Activated naive CD8-positive, alpha-beta T cell treated with anti-CD3 and anti-CD28 coated beads for 36 hours (primary cell): ENCODE measurements at regions not wholly inside any gene's neighbourhood (a gene's known extent, or its start where the extent isn't known, plus 50 kb on each side); places are given as distances from the start of the nearest gene placed in this dataset.

Source experiments
- DNase-seq: peaks from one replicate; pipeline ENCODE4 v3.0.0; 2021
- H3K27ac Mint-ChIP-seq: one replicate; pipeline ENCODE4 v1.8.0; 2022; ENCODE audit warnings: mild to moderate bottlenecking, moderate library complexity, mixed read lengths
- H3K27me3 Mint-ChIP-seq: one replicate; pipeline ENCODE4 v1.8.0; 2022; ENCODE audit warnings: mild to moderate bottlenecking, mixed read lengths
- H3K36me3 Mint-ChIP-seq: one replicate; pipeline ENCODE4 v1.8.0; 2021; ENCODE audit warnings: mild to moderate bottlenecking, mixed read lengths
- H3K4me1 Mint-ChIP-seq: one replicate; pipeline ENCODE4 v1.8.0; 2021; ENCODE audit warnings: mixed read lengths
- H3K4me3 Mint-ChIP-seq: one replicate; pipeline ENCODE4 v1.8.0; 2022; ENCODE audit warnings: mild to moderate bottlenecking, moderate library complexity, mixed read lengths
- H3K9me3 Mint-ChIP-seq: one replicate; pipeline ENCODE4 v1.8.0; 2022; ENCODE audit warnings: mixed read lengths

DNA sequence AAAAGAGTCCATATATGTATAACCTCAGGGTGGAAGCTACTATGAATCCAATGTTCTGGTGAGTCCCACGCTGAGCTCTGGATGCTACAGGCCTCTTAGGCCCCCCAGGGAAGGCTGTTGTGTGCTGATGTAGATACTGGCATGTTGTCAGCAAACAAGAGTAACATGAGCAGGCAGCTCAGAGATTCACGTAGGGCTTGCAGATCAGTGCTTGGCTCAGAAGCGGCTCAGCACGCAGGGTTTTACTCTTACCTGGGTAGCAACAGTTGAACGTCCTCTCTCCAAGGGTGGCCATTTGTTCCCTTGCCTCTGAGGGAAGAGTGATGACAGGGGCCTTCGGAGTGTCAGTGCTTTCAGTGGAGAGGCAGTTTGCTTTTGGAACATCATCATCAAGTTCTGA, 93.4 kb downstream of the ZFP64 start:
- Mint-ChIP-seq H3K4me3 (no peak overlapping the region), H3K27ac (no peak overlapping the region), H3K36me3 (peaks cover 3% of the 10 kb centered on the region), H3K9me3 (no peaks in the 10 kb centered on the region), H3K27me3 (peaks cover 6% of the 10 kb centered on the region), H3K4me1 (peaks cover 6% of the 10 kb centered on the region)
- no peak for DNase-seq

DNA sequence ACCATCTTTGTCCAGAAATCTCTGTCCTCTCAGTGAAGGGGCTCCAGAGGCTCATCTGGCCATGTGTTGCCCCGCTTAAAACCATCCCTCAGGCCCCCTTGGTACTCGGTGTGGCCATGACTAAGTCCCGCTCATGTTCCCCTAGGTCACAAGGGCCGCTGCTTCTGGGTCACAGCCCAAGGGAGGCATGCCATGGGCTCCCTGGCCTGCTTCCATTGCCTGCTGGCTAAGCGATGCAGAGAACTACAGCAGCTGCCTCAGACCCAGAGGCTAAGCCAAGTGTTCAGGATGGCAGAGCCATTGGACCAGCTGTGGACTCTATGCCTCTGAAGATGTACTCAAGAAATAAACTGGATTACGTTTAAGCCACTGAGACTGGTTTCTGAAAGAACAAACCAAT, 95.5 kb downstream of the ZFP64 start:
- no peak for DNase-seq
- Mint-ChIP-seq H3K4me1 (no peaks in the 10 kb centered on the region), H3K4me3 (no peak overlapping the region), H3K36me3 (peaks cover 3% of the 10 kb centered on the region), H3K27ac (no peak overlapping the region), H3K27me3 (no peaks in the 10 kb centered on the region), H3K9me3 (no peaks in the 10 kb centered on the region)

DNA sequence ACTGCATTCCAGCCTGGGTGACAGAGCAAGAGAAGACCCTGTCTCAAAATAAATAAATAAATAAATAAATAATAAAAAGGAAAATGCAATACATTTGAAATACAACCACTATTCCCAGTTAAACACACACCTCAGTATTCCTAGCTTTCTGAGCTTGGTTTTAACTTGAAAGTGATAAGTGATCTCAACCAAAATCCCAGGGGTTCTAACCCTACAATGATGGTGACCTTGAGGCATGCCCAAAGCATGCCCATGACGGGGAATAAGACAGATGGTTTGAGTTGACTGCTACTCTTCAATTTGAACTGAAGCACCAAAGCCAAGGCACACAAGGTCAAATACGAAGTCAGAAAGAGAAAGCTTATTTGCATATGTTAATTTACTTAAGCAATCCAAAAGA, 96.9 kb downstream of the ZFP64 start:
- DNase-seq, result no peak
- H3K27me3 Mint-ChIP-seq, result no peaks in the 10 kb centered on the region
- H3K27ac Mint-ChIP-seq, result no peak overlapping the region
- no peaks in the 10 kb centered on the region for H3K9me3 Mint-ChIP-seq
- H3K4me3 Mint-ChIP-seq, result no peak overlapping the region
- peaks cover 3% of the 10 kb centered on the region for H3K36me3 Mint-ChIP-seq
- no peaks in the 10 kb centered on the region for H3K4me1 Mint-ChIP-seq

DNA sequence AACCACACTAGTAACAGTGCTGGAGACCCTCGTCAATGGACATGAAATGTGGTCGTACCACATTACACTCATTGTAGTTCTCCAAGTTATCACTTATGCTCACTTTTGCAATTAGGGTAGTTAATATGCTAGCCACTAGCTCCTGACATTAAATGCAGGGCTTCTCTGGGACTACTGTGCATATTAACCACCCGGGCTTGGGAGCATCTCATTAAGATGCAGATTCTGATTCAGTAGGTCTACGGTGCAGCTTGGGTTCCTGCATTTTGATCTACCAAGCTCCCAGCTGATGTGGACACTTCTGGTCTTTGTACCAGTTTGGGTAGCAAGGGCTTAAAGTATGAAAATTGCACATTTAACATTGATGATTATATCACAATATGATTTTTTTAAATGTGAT, 98.0 kb downstream of the ZFP64 start:
- Mint-ChIP-seq H3K9me3 (no peaks in the 10 kb centered on the region), H3K36me3 (peaks cover 11% of the 10 kb centered on the region), H3K27ac (no peak overlapping the region), H3K27me3 (no peaks in the 10 kb centered on the region), H3K4me3 (no peak overlapping the region), H3K4me1 (no peaks in the 10 kb centered on the region)
- DNase-seq, result no peak

DNA sequence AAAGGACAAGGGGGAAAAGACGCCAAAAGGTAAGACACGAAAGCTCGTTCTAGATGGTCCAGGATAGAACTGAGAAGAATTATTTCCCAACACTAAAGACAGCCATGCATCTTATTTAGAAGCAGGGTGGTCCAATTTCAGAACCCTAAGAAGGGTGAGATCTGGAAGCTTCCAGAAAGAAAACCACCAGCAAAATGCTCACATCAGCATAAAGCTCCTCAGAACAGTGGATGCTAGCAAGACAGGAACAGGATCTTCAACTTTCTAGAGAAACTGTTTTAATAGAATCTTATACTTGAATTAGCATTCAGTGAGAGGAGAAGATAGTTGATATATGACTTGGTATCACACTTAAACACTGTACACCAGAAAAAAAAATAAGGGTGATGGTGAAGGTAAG, 101.5 kb downstream of the ZFP64 start:
- Mint-ChIP-seq H3K27ac (no peak overlapping the region), H3K4me1 (no peaks in the 10 kb centered on the region), H3K9me3 (peaks cover 10% of the 10 kb centered on the region), H3K27me3 (no peaks in the 10 kb centered on the region), H3K4me3 (no peak overlapping the region), H3K36me3 (peaks cover 45% of the 10 kb centered on the region)
- no peak for DNase-seq

DNA sequence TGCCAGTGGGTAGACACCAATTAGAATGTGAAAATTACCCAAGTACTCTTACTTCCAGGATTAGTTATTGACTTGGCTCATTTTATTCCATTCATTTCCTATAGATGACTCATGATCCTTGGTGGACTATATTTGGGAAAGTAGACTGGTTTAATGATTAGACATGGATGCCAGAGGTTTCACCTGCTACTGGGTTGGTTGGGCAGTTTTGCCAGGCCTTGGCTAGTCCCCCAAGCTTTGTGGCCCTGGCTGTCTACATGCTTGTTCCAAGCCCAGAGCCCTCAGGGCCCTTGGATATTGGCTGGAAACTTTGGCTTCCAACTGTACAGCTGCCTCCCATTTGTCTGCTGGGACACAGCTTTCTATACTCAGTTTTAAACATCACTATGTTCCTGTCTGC, 104.1 kb downstream of the ZFP64 start:
- Mint-ChIP-seq H3K27ac (no peak overlapping the region), H3K36me3 (peaks cover 43% of the 10 kb centered on the region), H3K4me1 (peaks cover 5% of the 10 kb centered on the region), H3K27me3 (no peaks in the 10 kb centered on the region), H3K9me3 (peaks cover 10% of the 10 kb centered on the region), H3K4me3 (no peak overlapping the region)
- DNase-seq, result no peak

DNA sequence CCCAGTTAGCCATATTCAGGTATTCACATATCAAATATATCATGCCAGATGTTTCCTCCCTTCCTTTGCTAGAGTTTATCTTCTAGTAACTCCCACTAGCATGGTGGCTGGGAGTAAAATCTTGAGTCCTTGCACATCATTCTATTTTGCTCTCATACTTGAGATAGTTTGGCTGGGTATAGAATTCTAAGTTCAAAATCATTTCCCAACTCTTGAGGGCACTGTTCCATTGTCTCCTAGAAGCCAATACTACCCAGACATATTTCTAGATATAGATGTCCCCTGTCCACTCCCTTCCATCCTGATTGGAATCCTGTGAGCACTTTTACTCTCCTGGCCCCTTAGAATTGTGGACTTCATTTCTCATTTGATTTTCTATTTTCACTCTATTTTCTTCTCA, 104.7 kb downstream of the ZFP64 start:
- no peak for DNase-seq
- Mint-ChIP-seq H3K27ac (no peak overlapping the region), H3K4me3 (no peak overlapping the region), H3K27me3 (no peaks in the 10 kb centered on the region), H3K9me3 (peaks cover 10% of the 10 kb centered on the region), H3K4me1 (peaks cover 5% of the 10 kb centered on the region), H3K36me3 (peaks cover 43% of the 10 kb centered on the region)

DNA sequence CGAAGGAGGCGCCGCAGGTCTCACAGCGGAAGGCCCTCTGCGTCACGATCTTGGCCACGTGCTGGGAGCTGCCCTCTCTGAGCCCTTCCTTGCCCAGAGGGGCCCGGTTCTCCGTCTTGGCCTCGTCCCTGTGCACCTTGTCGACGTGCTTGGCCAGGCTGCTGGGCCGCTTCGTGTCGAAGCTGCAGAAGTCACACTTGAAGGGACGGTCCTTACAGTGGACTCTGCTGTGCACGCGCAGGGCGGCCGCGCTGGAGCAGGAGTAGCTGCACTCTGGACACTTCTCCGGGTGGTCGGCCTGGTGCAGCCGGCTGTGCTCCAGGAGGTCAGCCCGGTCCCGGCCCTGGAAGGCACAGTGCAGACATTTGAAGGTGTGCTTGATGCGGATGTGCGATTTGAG, 106.9 kb downstream of the ZFP64 start:
- peaks cover 5% of the 10 kb centered on the region for H3K4me1 Mint-ChIP-seq
- no peak for DNase-seq
- no peak overlapping the region for H3K27ac Mint-ChIP-seq
- H3K4me3 Mint-ChIP-seq, result no peak overlapping the region
- peaks cover 10% of the 10 kb centered on the region for H3K9me3 Mint-ChIP-seq
- peaks cover 43% of the 10 kb centered on the region for H3K36me3 Mint-ChIP-seq
- H3K27me3 Mint-ChIP-seq, result no peaks in the 10 kb centered on the region

DNA sequence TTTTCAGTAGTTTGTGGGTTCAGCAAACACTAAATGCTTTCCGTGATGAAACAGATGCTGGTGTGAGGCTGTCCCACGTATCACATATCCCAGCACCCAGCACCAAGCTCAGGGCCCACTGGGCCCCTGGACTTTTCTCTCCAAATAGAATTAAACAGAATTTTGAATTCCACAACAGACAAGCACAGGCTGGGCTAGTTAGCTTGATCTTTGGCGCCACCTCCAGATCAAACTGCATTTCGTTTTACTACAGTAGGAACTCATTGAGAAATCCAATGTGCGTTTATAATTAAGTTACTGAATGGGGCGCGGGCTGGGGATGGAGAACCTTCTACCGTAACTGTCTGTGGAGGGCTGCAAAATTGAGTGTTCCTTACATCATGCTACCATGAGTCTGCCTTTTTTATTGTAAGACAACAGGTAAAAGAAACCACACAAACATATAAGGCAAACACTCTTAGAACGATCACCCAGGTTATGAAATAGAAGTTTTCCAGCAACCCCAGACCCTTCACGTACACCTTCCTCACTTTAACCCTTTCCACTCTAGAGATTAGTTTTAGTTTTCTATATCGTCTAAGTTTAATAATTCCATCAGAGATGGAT, 107.8 kb downstream of the ZFP64 start:
- Mint-ChIP-seq H3K9me3 (peaks cover 10% of the 10 kb centered on the region), H3K4me1 (peaks cover 5% of the 10 kb centered on the region), H3K4me3 (no peak overlapping the region), H3K36me3 (peaks cover 36% of the 10 kb centered on the region), H3K27ac (no peak overlapping the region), H3K27me3 (no peaks in the 10 kb centered on the region)
- peak; percentile 33 for DNase-seq

DNA sequence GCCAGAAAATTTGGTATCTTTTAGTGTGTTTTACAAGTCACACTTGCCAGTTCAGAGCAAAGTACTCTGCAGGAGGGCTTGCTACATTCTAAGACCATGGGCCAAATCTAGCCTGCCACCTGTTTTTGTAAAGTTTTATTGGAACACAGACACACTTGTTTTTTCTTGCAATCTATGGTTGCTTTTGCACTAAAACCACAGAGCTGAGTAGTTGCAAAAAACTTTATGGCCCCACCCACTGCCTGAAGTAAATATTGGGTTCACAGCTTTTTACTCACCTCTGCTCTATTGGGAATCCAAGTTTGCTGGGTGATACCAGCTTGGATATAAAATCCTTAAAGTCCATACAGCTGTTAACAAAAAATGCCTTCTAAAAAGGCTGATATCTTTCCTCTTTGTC, 109.0 kb downstream of the ZFP64 start:
- Mint-ChIP-seq H3K36me3 (peaks cover 24% of the 10 kb centered on the region), H3K9me3 (peaks cover 10% of the 10 kb centered on the region), H3K27me3 (no peaks in the 10 kb centered on the region), H3K4me3 (no peak overlapping the region), H3K4me1 (peaks cover 5% of the 10 kb centered on the region), H3K27ac (no peak overlapping the region)
- no peak for DNase-seq

DNA sequence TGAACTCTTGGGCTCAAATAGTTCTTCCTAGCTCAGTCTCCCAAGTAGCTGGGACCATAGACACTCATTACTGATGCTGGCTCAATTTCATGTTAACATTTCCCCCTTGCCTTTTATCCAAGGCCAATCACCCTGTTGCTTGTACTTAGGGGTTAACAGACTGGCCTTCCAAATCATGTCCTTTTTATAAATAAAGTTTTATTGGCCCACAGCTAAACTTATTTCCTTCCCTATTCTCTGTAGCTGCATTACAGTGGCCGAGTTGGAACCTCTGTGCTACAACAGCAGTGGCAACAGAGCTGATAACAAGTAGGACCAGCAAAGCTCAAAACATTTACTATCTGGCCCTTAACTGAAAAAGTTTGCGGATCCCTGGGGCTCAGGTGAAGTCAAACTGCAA, 109.8 kb downstream of the ZFP64 start:
- peaks cover 16% of the 10 kb centered on the region for H3K36me3 Mint-ChIP-seq
- peaks cover 5% of the 10 kb centered on the region for H3K4me1 Mint-ChIP-seq

DNA sequence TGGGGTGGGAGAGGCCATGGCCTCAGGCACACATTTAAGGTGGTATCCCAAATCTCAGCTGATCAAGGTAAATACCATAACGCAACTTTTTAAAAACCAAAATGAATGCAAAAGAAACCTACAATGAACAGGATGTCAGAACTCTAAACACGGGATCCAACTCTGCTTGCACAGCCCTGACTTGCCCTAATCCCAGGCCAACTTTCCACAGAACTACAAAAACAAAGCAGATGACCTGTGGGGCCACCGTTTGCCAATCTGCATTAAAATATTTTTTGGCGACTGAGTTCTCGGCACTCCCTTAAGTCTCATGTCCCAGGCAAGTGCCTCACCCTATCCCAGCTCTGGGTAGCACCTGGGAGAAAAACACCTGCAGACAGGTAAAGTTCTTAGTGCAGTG, 110.5 kb downstream of the ZFP64 start:
- Mint-ChIP-seq H3K9me3 (no peaks in the 10 kb centered on the region), H3K36me3 (peaks cover 9% of the 10 kb centered on the region), H3K27me3 (no peaks in the 10 kb centered on the region), H3K27ac (no peak overlapping the region), H3K4me3 (no peak overlapping the region), H3K4me1 (peaks cover 5% of the 10 kb centered on the region)
- DNase-seq, result no peak

More for the DNA sequence above, 109.8 kb downstream of the ZFP64 start:
- Mint-ChIP-seq H3K27me3 (no peaks in the 10 kb centered on the region), H3K9me3 (peaks cover 2% of the 10 kb centered on the region), H3K4me3 (no peak overlapping the region), H3K27ac (no peak overlapping the region)
- DNase-seq, result no peak

DNA sequence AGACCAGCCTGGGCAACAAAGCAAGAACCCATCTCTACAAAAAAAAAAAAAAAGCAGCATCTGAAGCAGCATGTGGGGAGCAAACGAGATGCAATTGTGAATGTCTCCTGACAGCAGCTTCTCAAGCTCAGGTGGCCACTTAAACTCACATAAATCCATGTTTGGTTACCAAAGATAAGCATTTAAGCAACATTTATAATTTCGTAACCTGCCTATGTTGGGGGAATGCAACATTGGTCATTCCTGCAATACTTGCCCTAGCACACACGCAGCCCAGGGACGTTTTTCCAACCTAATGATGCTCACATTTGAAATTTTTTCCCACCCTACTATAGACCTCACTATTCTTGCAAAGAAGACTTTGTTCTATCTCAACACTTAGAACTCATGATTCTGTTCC, 113.3 kb downstream of the ZFP64 start:
- Mint-ChIP-seq H3K36me3 (no peaks in the 10 kb centered on the region), H3K27ac (no peak overlapping the region), H3K9me3 (peaks cover 1% of the 10 kb centered on the region), H3K4me1 (peaks cover 5% of the 10 kb centered on the region), H3K27me3 (no peaks in the 10 kb centered on the region), H3K4me3 (no peak overlapping the region)
- DNase-seq, result no peak

DNA sequence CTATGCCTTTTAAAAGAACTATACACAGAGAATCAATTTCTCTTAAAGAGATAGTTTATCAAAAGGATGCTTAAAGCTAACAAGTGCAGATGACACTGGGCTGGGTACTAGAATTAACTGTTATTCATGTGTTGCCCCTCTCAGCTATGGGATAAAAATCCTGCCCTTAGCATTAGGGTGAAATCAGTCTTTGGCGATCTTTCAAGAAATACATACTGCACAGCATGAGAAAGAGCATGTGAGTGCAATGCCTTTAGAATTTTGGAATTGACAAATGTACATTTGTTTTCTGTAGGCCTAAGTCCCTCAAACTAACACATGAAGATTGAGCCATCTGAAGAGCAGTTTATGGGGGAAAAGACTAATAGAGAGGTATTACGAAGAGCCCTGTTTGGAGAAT, 115.4 kb downstream of the ZFP64 start:
- H3K4me3 Mint-ChIP-seq, result no peak overlapping the region
- H3K36me3 Mint-ChIP-seq, result peaks cover 6% of the 10 kb centered on the region
- peaks cover 1% of the 10 kb centered on the region for H3K9me3 Mint-ChIP-seq
- no peaks in the 10 kb centered on the region for H3K27me3 Mint-ChIP-seq
- no peak overlapping the region for H3K27ac Mint-ChIP-seq
- no peak for DNase-seq
- no peaks in the 10 kb centered on the region for H3K4me1 Mint-ChIP-seq

DNA sequence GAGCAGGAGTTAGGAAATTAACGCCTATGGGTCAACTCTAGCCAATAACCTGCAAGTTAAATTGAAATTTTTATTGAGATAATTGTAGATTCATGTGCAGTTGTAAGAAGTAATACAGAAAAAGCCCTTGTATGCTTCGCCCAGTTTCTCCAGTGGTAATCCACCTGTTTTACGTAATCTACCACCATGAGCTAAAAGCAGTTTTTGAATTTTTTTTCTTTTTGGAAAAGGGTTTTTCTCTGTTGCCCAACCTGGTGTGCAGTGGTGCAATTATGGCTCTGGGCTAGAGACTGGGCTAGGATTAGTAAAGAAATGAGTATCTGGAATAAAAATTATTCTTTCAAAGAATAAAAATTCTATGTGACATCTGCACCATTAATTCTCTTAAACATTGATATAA, 116.2 kb downstream of the ZFP64 start:
- DNase-seq, result no peak
- no peaks in the 10 kb centered on the region for H3K4me1 Mint-ChIP-seq
- peaks cover 6% of the 10 kb centered on the region for H3K36me3 Mint-ChIP-seq
- H3K4me3 Mint-ChIP-seq, result no peak overlapping the region
- H3K27me3 Mint-ChIP-seq, result no peaks in the 10 kb centered on the region
- peaks cover 1% of the 10 kb centered on the region for H3K9me3 Mint-ChIP-seq
- no peak overlapping the region for H3K27ac Mint-ChIP-seq

DNA sequence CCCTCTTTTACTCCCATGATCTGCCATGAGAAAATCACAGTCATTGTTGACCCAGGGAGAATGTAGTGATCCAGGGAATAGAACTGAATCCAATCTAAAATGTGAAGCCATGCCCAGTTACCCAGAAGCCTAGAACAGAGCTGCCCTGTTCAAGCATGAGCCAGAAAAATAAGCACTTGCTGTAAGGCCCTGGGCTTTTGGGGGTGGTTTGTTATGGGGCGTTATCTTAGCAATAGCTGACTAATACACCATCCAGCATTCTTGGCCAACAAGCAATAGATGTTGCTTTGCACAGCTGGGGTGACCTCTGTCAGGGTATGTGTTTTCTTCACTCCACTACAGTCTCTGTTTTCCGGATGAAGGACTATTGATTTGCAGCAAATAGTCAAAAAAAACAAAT, 120.4 kb downstream of the ZFP64 start:
- Mint-ChIP-seq H3K27me3 (no peaks in the 10 kb centered on the region), H3K27ac (no peak overlapping the region), H3K4me1 (no peaks in the 10 kb centered on the region), H3K9me3 (peaks cover 1% of the 10 kb centered on the region), H3K36me3 (peaks cover 6% of the 10 kb centered on the region), H3K4me3 (no peak overlapping the region)
- no peak for DNase-seq

DNA sequence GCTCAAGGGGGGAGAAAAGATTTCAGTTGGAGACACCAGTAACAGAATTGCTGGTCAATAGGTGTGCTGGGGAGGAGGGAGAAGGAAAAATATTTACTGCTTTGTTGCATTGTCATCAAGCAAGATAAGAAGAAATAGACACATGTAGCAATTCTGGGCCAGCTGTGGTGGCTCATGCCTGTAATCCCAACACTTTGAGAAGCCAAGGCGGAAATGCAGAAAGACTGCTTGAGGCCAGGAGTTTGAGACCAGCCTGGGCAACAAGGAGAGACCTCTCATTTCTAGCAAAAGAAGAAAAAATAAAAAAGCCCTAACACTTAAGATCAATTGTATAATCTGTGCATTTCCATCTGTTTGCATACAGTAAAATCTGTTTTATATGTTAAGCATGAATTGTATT, 126.6 kb downstream of the ZFP64 start:
- Mint-ChIP-seq H3K27me3 (peaks cover 4% of the 10 kb centered on the region), H3K36me3 (peaks cover 3% of the 10 kb centered on the region), H3K27ac (no peak overlapping the region), H3K4me3 (no peak overlapping the region), H3K4me1 (no peaks in the 10 kb centered on the region), H3K9me3 (no peaks in the 10 kb centered on the region)
- no peak for DNase-seq
